ENCODE measurements at regions not wholly inside any gene's neighbourhood (a gene's known extent, or its start where the extent isn't known, plus 50 kb on each side); places are given as distances from the start of the nearest gene placed in this dataset.
"Not testable (repeated sequence)": the region's sequence is repeated elsewhere in the genome, so short reads cannot be mapped to it uniquely, and the experiment has no call there.

- DNase-seq (ENCODE audit: low read depth): no peak
Observed at GRCh38 chr4:30837861-30838260, 117.7 kb downstream of the PCDH7 start.

GRCh38 chr4:30838331-30838730 lies 118.2 kb downstream of the PCDH7 start:
- no peak for DNase-seq (ENCODE audit: low read depth)

GRCh38 chr4:30839583-30840520 lies 119.7 kb downstream of the PCDH7 start:
- peak; percentile 25 for DNase-seq (ENCODE audit: low read depth)

- DNase-seq (ENCODE audit: low read depth): no peak
Observed at GRCh38 chr4:30840571-30840970, 120.4 kb downstream of the PCDH7 start.

GRCh38 chr4:30842142-30842541 lies 122.0 kb downstream of the PCDH7 start:
- no peak for DNase-seq (ENCODE audit: low read depth)

- no peak for DNase-seq (ENCODE audit: low read depth)
Observed at GRCh38 chr4:30842689-30843088, 122.5 kb downstream of the PCDH7 start.

- DNase-seq (ENCODE audit: low read depth): no peak
Observed at GRCh38 chr4:30844861-30845582, 124.9 kb downstream of the PCDH7 start.

GRCh38 chr4:30847167-30847566 lies 127.0 kb downstream of the PCDH7 start:
- DNase-seq (ENCODE audit: low read depth): no peak

GRCh38 chr4:30847958-30848357 lies 127.8 kb downstream of the PCDH7 start:
- no peak for DNase-seq (ENCODE audit: low read depth)

- peak; percentile 9 for DNase-seq (ENCODE audit: low read depth)
Observed at GRCh38 chr4:30854531-30854930, 134.4 kb downstream of the PCDH7 start.

- DNase-seq (ENCODE audit: low read depth): no peak
Observed at GRCh38 chr4:30855232-30855631, 135.1 kb downstream of the PCDH7 start.

- no peak for DNase-seq (ENCODE audit: low read depth)
Observed at GRCh38 chr4:30856795-30857564, 136.8 kb downstream of the PCDH7 start.

- DNase-seq (ENCODE audit: low read depth): no peak
Observed at GRCh38 chr4:30860978-30861377, 140.8 kb downstream of the PCDH7 start.

GRCh38 chr4:30862196-30862595 lies 142.0 kb downstream of the PCDH7 start:
- no peak for DNase-seq (ENCODE audit: low read depth)

GRCh38 chr4:30863021-30863420 lies 142.9 kb downstream of the PCDH7 start:
- DNase-seq (ENCODE audit: low read depth): peak; percentile 63

GRCh38 chr4:30865691-30866090 lies 145.5 kb downstream of the PCDH7 start:
- DNase-seq (ENCODE audit: low read depth): no peak

GRCh38 chr4:30866346-30866745 lies 146.2 kb downstream of the PCDH7 start:
- DNase-seq (ENCODE audit: low read depth): no peak

- no peak for DNase-seq (ENCODE audit: low read depth)
Observed at GRCh38 chr4:30866907-30867306, 146.7 kb downstream of the PCDH7 start.

- DNase-seq (ENCODE audit: low read depth): no peak
Observed at GRCh38 chr4:30867427-30867826, 147.3 kb downstream of the PCDH7 start.

GRCh38 chr4:30868111-30868895 lies 148.1 kb downstream of the PCDH7 start:
- no peak for DNase-seq (ENCODE audit: low read depth)

GRCh38 chr4:30869387-30869786 lies 149.2 kb downstream of the PCDH7 start:
- DNase-seq (ENCODE audit: low read depth): not testable (repeated sequence)

- no peak for DNase-seq (ENCODE audit: low read depth)
Observed at GRCh38 chr4:30870513-30870912, 150.3 kb downstream of the PCDH7 start.

Data from stromal cell of bone marrow (primary cell).